ENCODE measurements at regions not wholly inside any gene's neighbourhood (a gene's known extent, or its start where the extent isn't known, plus 50 kb on each side); places are given as distances from the start of the nearest gene placed in this dataset.

DNA sequence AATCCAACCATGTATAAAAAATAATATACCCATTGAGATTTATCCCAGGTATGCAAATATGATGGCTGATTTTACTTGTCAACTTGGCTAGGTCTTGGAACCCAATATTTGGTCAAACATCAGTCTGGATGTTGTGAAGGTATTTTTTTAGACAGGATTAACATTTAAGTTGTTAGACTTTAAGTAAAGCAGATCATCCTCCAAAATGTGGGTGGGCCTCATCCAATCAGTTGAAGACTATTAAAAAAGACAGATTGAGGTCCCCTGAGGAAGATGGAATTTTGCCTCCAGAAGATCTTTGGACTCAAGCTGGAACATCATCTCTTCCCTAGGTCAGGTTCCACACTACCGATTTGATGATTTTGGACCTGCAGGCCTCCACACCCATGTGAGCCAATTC lies 271.2 kb downstream of the TMEM121 start:
- no peak for DNase-seq
- Mint-ChIP-seq H3K9me3 (peaks cover 76% of the 10 kb centered on the region), H3K36me3 (ENCODE audit: low read depth) (no peaks in the 10 kb centered on the region; the same call in 1 of the 2 replicates), H3K4me3 (no peak overlapping the region), H3K4me1 (ENCODE audit: low read depth) (no peaks in the 10 kb centered on the region), H3K27me3 (ENCODE audit: insufficient read depth) (no peaks in the 10 kb centered on the region), H3K27ac (no peak overlapping the region)
- TF ChIP-seq, protein P1, sequence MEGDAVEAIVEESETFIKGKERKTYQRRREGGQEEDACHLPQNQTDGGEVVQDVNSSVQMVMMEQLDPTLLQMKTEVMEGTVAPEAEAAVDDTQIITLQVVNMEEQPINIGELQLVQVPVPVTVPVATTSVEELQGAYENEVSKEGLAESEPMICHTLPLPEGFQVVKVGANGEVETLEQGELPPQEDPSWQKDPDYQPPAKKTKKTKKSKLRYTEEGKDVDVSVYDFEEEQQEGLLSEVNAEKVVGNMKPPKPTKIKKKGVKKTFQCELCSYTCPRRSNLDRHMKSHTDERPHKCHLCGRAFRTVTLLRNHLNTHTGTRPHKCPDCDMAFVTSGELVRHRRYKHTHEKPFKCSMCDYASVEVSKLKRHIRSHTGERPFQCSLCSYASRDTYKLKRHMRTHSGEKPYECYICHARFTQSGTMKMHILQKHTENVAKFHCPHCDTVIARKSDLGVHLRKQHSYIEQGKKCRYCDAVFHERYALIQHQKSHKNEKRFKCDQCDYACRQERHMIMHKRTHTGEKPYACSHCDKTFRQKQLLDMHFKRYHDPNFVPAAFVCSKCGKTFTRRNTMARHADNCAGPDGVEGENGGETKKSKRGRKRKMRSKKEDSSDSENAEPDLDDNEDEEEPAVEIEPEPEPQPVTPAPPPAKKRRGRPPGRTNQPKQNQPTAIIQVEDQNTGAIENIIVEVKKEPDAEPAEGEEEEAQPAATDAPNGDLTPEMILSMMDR (IDR thresholded peaks at IDR 0.05): no peak

DNA sequence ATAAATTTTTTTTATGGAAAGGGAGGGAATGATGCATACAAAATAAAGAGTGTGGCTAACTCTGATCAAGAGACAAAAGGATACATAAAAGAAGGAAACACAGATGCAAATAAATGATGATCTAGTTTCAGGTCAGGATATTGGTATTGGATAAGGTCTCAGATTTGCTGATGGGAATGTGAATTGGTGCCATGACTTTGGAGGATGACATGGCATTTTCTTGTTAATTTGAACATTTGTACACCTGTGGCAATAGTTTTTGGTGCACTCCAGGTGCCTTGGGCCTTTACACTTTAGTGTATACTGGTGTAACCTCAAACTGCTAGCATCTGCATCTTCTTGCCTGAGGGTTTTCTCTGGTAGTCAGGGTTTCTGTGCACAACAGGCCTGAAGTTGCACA lies 279.3 kb downstream of the TMEM121 start:
- TF ChIP-seq, protein P1 (IDR thresholded peaks at IDR 0.05): no peak
- no peak for DNase-seq
- H3K4me3 Mint-ChIP-seq: no peak overlapping the region
- peaks cover 68% of the 10 kb centered on the region for H3K9me3 Mint-ChIP-seq
- H3K27ac Mint-ChIP-seq: no peak overlapping the region
- H3K27me3 Mint-ChIP-seq (ENCODE audit: insufficient read depth): no peaks in the 10 kb centered on the region; the same call in 1 of the 2 replicates
- H3K36me3 Mint-ChIP-seq (ENCODE audit: low read depth): no peaks in the 10 kb centered on the region; the same call in 1 of the 2 replicates
- H3K4me1 Mint-ChIP-seq (ENCODE audit: low read depth): no peaks in the 10 kb centered on the region

DNA sequence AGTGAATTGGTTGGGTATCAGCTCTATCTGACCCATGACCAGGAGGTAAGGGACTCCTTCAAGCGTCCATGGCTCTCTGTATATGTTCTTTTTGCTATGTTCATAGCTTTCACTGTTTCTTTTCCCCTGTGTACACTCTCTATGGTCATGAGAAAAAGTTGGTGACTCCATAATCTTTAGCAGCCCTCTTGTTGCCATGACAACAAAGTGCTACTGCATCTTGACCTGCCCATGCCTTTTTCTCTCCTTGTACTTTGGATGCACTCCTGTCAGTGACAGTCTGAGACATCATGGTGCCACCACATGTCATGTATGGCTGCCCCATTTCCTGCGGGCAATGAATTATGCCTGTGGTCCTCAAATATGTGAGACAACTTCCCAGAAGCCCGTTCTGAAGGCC lies 280.2 kb downstream of the TMEM121 start:
- no peak for DNase-seq
- Mint-ChIP-seq H3K9me3 (peaks cover 67% of the 10 kb centered on the region), H3K27ac (no peak overlapping the region), H3K4me3 (no peak overlapping the region), H3K36me3 (ENCODE audit: low read depth) (no peaks in the 10 kb centered on the region; the same call in 1 of the 2 replicates), H3K4me1 (ENCODE audit: low read depth) (no peaks in the 10 kb centered on the region), H3K27me3 (ENCODE audit: insufficient read depth) (no peaks in the 10 kb centered on the region; the same call in none of the 2 replicates)
- TF ChIP-seq, protein P1 (IDR thresholded peaks at IDR 0.05): no peak

DNA sequence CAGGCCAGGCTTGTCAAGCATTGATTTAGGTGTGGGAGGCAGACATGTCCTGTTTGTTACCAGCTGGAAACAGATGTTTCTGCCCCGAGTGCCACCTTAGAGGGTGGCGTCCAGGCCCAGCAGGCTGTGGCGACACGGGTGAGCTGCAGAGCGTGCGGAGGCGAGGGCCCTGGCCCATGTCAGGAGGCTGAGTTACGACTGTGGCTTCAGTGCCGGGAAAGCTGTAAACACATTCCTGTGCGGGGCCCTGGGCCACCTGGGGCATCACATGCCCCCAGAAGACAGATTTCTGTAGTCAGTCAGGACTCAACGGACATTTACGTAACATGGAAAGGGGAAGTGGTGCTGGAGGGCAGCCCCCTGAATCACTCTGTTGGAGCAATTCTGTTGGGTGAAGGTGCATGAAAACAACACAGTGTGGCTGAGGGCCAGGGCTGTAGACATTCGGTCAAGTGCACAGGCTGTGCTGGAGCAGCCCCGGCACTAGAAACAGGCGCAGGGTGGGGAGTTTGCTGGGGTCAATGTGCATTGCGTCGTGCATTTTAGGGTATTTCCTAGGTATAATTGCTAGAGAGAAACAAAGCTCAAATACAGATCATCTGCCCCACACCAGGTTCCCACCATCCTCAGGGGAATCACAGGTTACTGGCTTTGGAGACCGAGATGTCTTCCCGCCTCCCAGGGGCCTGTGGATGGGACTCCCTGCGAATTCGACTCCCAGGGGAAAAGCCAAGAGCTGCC lies 291.8 kb downstream of the TMEM121 start:
- no peaks in the 10 kb centered on the region for H3K4me1 Mint-ChIP-seq (ENCODE audit: low read depth)
- H3K27me3 Mint-ChIP-seq (ENCODE audit: insufficient read depth): no peaks in the 10 kb centered on the region; the same call in none of the 2 replicates
- H3K9me3 Mint-ChIP-seq: peaks cover 58% of the 10 kb centered on the region
- TF ChIP-seq, protein P1 (IDR thresholded peaks at IDR 0.05): no peak
- DNase-seq: no peak
- H3K36me3 Mint-ChIP-seq (ENCODE audit: low read depth): peaks cover 12% of the 10 kb centered on the region; the same call in 1 of the 2 replicates
- no peak overlapping the region for H3K4me3 Mint-ChIP-seq
- H3K27ac Mint-ChIP-seq: no peak overlapping the region

DNA sequence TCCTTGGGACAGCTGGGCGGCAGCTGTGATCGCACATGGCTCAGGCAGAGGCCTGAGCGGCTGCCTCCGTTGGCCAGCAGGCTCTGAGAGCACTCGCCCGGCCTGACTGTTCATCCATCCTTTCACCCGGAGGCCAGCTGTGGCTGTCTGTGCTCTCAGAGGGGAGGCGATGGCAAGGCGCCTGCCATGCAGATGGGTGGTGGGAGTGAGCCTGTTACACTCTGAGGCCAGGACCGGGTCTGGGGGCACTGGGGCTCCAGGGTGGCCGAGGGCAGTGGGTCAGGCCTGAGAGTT lies 292.3 kb downstream of the TMEM121 start:
- no peak for DNase-seq
- peaks cover 60% of the 10 kb centered on the region for H3K9me3 Mint-ChIP-seq
- no peak overlapping the region for H3K4me3 Mint-ChIP-seq
- no peaks in the 10 kb centered on the region for H3K4me1 Mint-ChIP-seq (ENCODE audit: low read depth)
- peaks cover 12% of the 10 kb centered on the region; the same call in 1 of the 2 replicates for H3K36me3 Mint-ChIP-seq (ENCODE audit: low read depth)
- H3K27me3 Mint-ChIP-seq (ENCODE audit: insufficient read depth): no peaks in the 10 kb centered on the region; the same call in none of the 2 replicates
- TF ChIP-seq, protein P1 (IDR thresholded peaks at IDR 0.05): no peak
- H3K27ac Mint-ChIP-seq: no peak overlapping the region
